ENCODE measurements at regions not wholly inside any gene's neighbourhood (a gene's known extent, or its start where the extent isn't known, plus 50 kb on each side); places are given as distances from the start of the nearest gene placed in this dataset.

DNA sequence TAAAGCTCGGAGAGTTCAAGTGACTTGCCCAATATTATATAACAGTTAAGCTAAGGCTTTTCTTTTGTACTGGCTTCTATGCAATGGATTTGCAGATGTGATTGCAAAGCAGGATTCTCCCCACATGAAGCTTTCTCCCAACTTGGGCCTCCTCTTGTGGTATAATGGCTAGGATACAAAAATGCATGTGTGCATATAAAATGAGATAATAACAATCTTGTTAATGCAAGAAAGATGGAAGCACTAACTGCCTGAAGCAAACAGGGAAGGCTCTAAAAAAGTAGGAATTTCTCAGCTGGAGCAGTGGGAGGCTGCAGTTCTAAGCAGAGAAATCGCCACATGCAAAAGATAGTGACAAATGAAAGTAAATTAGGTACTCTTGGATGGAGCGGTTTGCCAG is 444.2 kb upstream of the RIOK2 start:
- DNase-seq: no peak
- Mint-ChIP-seq H3K4me1 (ENCODE audit: low read depth, unreplicated experiment) (no peaks in the 10 kb centered on the region), H3K27me3 (ENCODE audit: insufficient read depth, unreplicated experiment) (peaks cover 3% of the 10 kb centered on the region), H3K36me3 (ENCODE audit: insufficient read depth, unreplicated experiment) (no peaks in the 10 kb centered on the region), H3K27ac (ENCODE audit: unreplicated experiment) (no peak overlapping the region), H3K4me3 (ENCODE audit: unreplicated experiment) (no peak overlapping the region), H3K9me3 (ENCODE audit: unreplicated experiment) (no peaks in the 10 kb centered on the region)
- BruUV-seq (replicated peaks): no TSS peak
- ChIA-PET CTCF (no interaction called here), POLR2A (no interaction called here)
- H3K9me3 ChIP-seq: no peaks in the 10 kb centered on the region
- no peaks in the 10 kb centered on the region for H3K27me3 ChIP-seq (replicated peaks; ENCODE audit: control insufficient read depth, insufficient read depth, low read length)
- no peak overlapping the region for H3K4me3 ChIP-seq (ENCODE audit: low read depth, low read length)
- H3K4me1 ChIP-seq: no peaks in the 10 kb centered on the region
- intact Hi-C loops (cut with micrococcal nuclease; ENCODE audit: unreplicated experiment): no loop called here
- H3K36me3 ChIP-seq (ENCODE audit: control insufficient read depth, insufficient read depth, low read length): no peaks in the 10 kb centered on the region
- TF ChIP-seq, protein P1, sequence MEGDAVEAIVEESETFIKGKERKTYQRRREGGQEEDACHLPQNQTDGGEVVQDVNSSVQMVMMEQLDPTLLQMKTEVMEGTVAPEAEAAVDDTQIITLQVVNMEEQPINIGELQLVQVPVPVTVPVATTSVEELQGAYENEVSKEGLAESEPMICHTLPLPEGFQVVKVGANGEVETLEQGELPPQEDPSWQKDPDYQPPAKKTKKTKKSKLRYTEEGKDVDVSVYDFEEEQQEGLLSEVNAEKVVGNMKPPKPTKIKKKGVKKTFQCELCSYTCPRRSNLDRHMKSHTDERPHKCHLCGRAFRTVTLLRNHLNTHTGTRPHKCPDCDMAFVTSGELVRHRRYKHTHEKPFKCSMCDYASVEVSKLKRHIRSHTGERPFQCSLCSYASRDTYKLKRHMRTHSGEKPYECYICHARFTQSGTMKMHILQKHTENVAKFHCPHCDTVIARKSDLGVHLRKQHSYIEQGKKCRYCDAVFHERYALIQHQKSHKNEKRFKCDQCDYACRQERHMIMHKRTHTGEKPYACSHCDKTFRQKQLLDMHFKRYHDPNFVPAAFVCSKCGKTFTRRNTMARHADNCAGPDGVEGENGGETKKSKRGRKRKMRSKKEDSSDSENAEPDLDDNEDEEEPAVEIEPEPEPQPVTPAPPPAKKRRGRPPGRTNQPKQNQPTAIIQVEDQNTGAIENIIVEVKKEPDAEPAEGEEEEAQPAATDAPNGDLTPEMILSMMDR (IDR thresholded peaks at IDR 0.05; ENCODE audit: insufficient read depth in 1 of 2, low read depth in 1 of 2, low read length in 1 of 2, severe bottlenecking in 1 of 2, unreplicated experiment in 1 of 2): no peak

DNA sequence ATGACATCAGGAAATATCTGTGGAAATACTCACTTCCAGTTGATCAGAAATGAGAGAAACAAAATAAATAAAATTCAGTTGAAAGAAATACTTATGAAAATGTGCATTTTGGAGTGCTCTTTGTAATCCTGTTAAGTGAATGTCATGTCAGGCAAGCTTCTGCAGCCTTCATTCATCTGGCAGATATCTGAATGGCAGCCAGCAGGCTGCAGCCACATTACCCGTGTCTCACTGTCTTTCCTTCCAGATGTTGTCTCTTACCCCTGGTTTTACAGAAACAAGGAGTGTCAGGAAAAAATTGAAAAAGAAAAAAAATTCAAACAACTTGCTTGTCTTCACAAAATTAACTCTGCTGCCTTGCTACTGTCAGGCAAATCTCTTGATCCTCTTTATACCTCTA is 445.0 kb upstream of the RIOK2 start:
- H3K4me1 ChIP-seq: no peaks in the 10 kb centered on the region

DNA sequence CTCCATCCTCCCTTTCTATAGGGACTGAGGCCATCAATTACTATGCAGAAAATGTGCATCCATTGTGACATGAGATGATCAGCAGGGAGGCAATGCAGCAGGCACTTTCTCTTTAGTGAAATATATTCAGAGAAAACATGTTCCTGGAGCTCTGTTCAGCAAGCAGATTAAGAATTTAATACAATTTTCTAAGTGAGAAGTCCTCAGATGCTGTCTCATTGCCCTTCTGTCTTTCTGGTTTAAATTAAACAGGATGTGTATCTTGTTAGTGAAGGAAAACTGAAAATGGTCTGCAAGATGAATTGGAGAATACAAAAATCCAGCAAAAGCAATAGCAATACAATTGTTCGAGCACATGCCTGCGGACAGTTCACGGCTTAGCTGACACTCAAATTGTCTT is 445.8 kb upstream of the RIOK2 start:
- Histone ChIP-seq H3K4me3 (ENCODE audit: low read depth, low read length) (no peak overlapping the region), H3K9me3 (no peaks in the 10 kb centered on the region), H3K36me3 (ENCODE audit: control insufficient read depth, insufficient read depth, low read length) (no peaks in the 10 kb centered on the region), H3K4me1 (no peaks in the 10 kb centered on the region), H3K27me3 (replicated peaks; ENCODE audit: control insufficient read depth, insufficient read depth, low read length) (no peaks in the 10 kb centered on the region)
- POLR2A ChIA-PET: no interaction called here
- Mint-ChIP-seq H3K27me3 (ENCODE audit: insufficient read depth, unreplicated experiment) (peaks cover 3% of the 10 kb centered on the region), H3K9me3 (ENCODE audit: unreplicated experiment) (no peaks in the 10 kb centered on the region), H3K4me1 (ENCODE audit: low read depth, unreplicated experiment) (no peaks in the 10 kb centered on the region), H3K36me3 (ENCODE audit: insufficient read depth, unreplicated experiment) (no peaks in the 10 kb centered on the region), H3K4me3 (ENCODE audit: unreplicated experiment) (no peak overlapping the region), H3K27ac (ENCODE audit: unreplicated experiment) (no peak overlapping the region)
- intact Hi-C loops (cut with micrococcal nuclease; ENCODE audit: unreplicated experiment): no loop called here
- no TSS peak for BruUV-seq (replicated peaks)
- DNase-seq: no peak
- TF ChIP-seq, protein P1 (IDR thresholded peaks at IDR 0.05; ENCODE audit: insufficient read depth in 1 of 2, low read depth in 1 of 2, low read length in 1 of 2, severe bottlenecking in 1 of 2, unreplicated experiment in 1 of 2): no peak
- CTCF ChIA-PET: no interaction called here

More for the DNA sequence above, 445.0 kb upstream of the RIOK2 start:
- no peaks in the 10 kb centered on the region for H3K36me3 Mint-ChIP-seq (ENCODE audit: insufficient read depth, unreplicated experiment)
- CTCF ChIA-PET: no interaction called here
- H3K4me1 Mint-ChIP-seq (ENCODE audit: low read depth, unreplicated experiment): no peaks in the 10 kb centered on the region
- Histone ChIP-seq H3K36me3 (ENCODE audit: control insufficient read depth, insufficient read depth, low read length) (no peaks in the 10 kb centered on the region), H3K4me3 (ENCODE audit: low read depth, low read length) (no peak overlapping the region), H3K27me3 (replicated peaks; ENCODE audit: control insufficient read depth, insufficient read depth, low read length) (no peaks in the 10 kb centered on the region), H3K9me3 (no peaks in the 10 kb centered on the region)
- POLR2A ChIA-PET: no interaction called here
- H3K9me3 Mint-ChIP-seq (ENCODE audit: unreplicated experiment): no peaks in the 10 kb centered on the region
- no peak overlapping the region for H3K4me3 Mint-ChIP-seq (ENCODE audit: unreplicated experiment)
- H3K27ac Mint-ChIP-seq (ENCODE audit: unreplicated experiment): no peak overlapping the region
- BruUV-seq (replicated peaks): no TSS peak
- intact Hi-C loops (cut with micrococcal nuclease; ENCODE audit: unreplicated experiment): no loop called here
- peaks cover 3% of the 10 kb centered on the region for H3K27me3 Mint-ChIP-seq (ENCODE audit: insufficient read depth, unreplicated experiment)
- no peak for DNase-seq
- TF ChIP-seq, protein P1 (IDR thresholded peaks at IDR 0.05; ENCODE audit: insufficient read depth in 1 of 2, low read depth in 1 of 2, low read length in 1 of 2, severe bottlenecking in 1 of 2, unreplicated experiment in 1 of 2): no peak
